ENCODE measurements at regions not wholly inside any gene's neighbourhood (a gene's known extent, or its start where the extent isn't known, plus 50 kb on each side); places are given as distances from the start of the nearest gene placed in this dataset.

DNA sequence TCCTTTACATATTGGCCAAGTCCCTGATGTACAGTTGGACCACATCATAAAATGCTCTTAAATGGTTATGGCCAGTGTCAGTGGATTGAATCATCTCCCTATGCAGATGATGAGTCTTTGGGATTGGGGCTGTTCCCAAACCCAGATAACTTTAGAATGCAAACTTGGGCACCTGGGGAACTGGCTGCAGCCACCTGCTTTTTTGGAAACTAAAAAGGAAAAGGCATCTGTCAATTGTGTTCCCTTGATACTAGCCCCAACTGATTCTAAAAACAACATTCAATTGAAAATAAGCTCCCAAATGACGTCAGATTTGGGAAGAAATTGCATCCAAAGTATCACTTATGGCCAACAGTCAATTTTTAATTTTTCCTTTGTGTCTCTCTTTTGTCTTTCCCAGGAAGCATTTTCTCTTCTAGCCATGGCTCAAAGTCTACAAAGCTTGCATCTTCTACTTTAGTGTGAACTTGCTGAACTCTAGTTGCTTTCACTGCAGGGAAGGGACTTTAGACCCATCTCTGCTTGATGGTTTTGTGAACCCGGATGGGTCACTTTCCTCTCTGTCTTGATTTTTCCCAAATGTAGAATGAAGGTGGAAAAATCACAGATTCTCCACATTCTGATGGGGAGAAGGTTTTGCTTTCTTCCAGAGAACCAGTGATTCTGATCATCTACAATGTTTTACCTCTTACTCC, 402.3 kb upstream of the USP24 start:
- no peak for DNase-seq (ENCODE audit: low read depth)

- DNase-seq (ENCODE audit: low read depth) = no peak
Observed at GRCh38 chr1:55612988-55613387, 397.8 kb upstream of the USP24 start.

GRCh38 chr1:55611123-55611522, 396.0 kb upstream of the USP24 start:
- no peak for DNase-seq (ENCODE audit: low read depth)

- no peak for DNase-seq (ENCODE audit: low read depth)
Observed at GRCh38 chr1:55610203-55610602, 395.0 kb upstream of the USP24 start.

GRCh38 chr1:55609630-55610029, 394.5 kb upstream of the USP24 start:
- no peak for DNase-seq (ENCODE audit: low read depth)

GRCh38 chr1:55605155-55605554, 390.0 kb upstream of the USP24 start:
- DNase-seq (ENCODE audit: low read depth) = no peak

DNA sequence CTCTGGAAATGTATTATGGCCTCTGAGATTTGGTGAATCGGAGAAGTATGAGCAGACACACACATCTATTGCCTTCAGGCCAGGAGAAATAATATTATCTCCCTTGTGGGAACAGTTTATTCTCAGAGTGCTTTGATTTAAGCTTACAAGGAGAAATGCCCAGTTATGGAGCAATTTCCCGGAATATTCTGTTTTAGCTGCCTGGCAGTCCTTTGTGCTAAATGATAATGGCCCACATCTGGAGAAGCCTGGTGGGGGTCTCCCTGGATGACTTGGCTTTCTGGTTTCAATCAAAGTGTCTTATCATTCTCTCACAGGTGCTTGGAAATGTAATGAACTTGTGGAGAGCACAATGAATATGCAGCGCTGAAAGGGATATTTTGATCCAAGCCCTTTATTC, 389.6 kb upstream of the USP24 start:
- no peak for DNase-seq (ENCODE audit: low read depth)

- no peak for DNase-seq (ENCODE audit: low read depth)
Observed at GRCh38 chr1:55604179-55604578, 389.0 kb upstream of the USP24 start.

- no peak for DNase-seq (ENCODE audit: low read depth)
Observed at GRCh38 chr1:55600242-55600641, 385.1 kb upstream of the USP24 start.

GRCh38 chr1:55597910-55598309, 382.7 kb upstream of the USP24 start:
- DNase-seq (ENCODE audit: low read depth) = no peak

- no peak for DNase-seq (ENCODE audit: low read depth)
Observed at GRCh38 chr1:55594701-55595100, 379.5 kb upstream of the USP24 start.

GRCh38 chr1:55593298-55593697, 378.1 kb upstream of the USP24 start:
- DNase-seq (ENCODE audit: low read depth) = no peak

- DNase-seq (ENCODE audit: low read depth) = no peak
Observed at GRCh38 chr1:55592122-55592521, 377.0 kb upstream of the USP24 start.

DNA sequence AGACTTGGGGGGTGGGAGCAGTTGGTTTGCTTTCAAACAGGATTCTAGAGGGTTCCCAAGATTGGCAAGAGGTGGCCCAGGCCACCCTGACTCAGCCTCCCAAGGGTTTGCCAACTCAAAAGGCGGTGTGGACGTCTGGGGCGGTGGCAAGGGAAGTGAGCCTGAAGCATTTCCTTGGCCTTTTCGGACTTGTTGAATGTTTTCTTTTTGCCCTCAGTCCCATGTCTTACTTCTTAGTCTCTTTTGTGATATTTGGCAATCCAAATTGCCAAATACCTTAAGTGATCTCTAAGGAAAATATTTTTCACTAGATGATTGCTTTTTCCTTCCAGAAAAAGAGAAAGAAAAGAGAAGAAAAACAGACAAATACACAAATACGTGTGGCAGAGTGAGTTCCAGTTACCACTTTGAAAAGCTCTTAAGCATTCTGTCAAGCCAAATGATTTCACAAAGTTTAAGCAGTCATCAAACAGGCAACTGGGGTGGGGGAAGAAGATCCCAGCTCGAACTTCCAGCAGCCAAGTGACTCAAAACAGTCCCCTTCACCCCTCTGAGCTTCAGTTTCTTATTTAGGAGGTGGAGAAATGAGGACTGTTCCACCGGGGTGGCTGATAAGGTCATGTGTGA, 374.6 kb upstream of the USP24 start:
- no peak for DNase-seq (ENCODE audit: low read depth)

DNA sequence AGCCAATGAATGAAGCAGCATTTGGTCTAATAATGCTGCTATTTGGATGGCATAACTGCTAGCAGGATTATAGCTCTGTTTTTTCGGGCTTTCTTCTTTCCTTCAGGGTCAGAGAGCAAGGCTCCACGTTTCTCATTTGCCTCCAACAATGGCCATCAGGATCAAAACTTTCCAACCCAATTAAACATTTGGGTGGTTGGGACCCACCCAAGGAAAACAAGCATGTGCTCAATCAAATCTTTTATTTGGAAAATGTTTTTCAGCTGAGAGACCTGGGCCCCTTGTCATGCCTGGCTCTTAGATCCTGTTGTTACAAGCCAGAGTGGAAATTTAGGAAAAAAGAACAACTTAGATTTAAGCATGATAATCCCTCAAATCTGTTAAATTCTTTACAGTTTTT, 373.1 kb upstream of the USP24 start:
- DNase-seq (ENCODE audit: low read depth) = no peak

- no peak for DNase-seq (ENCODE audit: low read depth)
Observed at GRCh38 chr1:55586771-55587170, 371.6 kb upstream of the USP24 start.

DNA sequence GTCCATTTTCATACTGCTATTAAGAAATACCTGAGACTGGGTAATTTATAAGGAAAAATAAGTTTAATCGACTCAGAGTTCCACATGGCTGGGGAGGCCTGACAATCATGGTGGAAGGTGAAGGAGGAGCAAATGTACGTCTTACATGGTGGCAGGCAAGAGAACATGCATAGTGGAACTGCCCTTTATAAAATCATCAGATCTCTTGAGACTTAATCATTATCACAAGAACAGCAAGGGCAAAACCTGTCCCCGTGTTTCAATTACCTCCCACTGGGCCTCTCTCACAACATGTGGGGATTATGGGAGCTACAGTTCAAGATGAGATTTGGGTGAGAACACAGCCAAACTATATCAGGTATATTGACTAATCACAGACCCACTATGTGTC, 370.2 kb upstream of the USP24 start:
- DNase-seq (ENCODE audit: low read depth) = no peak

GRCh38 chr1:55584526-55585401, 369.6 kb upstream of the USP24 start:
- DNase-seq (ENCODE audit: low read depth) = no peak

GRCh38 chr1:55582084-55582483, 366.9 kb upstream of the USP24 start:
- DNase-seq (ENCODE audit: low read depth) = no peak

- peak; percentile 70 for DNase-seq (ENCODE audit: low read depth)
Observed at GRCh38 chr1:55580845-55581332, 365.7 kb upstream of the USP24 start.

DNA sequence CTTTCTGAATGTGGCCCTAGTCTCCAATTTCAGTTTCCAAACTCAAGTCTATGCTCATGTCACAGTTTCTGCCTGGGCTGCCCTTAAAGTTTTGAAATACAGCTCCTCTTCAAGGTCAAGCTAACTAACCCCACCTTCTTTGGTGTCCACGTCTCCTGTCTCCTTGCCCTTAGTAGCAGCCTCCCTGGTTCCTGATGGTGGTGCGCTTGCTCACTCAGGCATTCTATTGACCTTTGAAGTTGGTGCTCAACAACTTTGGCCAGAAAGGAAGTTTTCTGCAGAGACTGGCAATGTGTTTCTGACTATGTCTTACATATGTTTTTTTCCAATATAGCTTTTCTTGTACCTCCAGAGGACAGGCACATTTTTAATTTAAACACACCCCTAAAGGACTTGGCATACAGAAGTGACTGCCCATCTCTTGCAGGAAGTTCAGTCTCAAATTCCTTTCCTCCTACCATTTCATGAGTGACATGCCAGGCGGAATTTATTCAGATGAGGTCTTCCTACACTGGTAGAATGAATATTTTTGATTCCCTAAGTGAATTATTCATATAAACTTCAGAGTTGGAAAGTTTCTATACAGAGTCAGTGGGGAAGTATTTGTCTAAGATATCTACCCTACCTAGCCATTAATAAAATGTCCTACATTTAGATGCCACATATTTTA, 364.3 kb upstream of the USP24 start:
- no peak for DNase-seq (ENCODE audit: low read depth)

- DNase-seq (ENCODE audit: low read depth) = no peak
Observed at GRCh38 chr1:55578646-55579045, 363.5 kb upstream of the USP24 start.

Measured in non-pigmented ciliary epithelial cell (primary cell).